Endothelial cell of umbilical vein (primary cell): ENCODE measurements at regions not wholly inside any gene's neighbourhood (a gene's known extent, or its start where the extent isn't known, plus 50 kb on each side); places are given as distances from the start of the nearest gene placed in this dataset.

Experiments used
- BruUV-seq: library from RNA; stranded (reverse); fragments of 400-500 nt; replicated peaks from 2 replicates; lab custom pipeline; 2021; lab: Mats Ljungman, UMichigan
- CTCF ChIA-PET: fragments of 300-600, 350-600 bp; sonication (Branson Sonifier 250); formaldehyde crosslinking; loops from one replicate; lab custom pipeline; 2021; ENCODE audit warnings: antibody characterized with exemption, inconsistent platforms; lab: Charles Lee
- POLR2A ChIA-PET: fragments of 300-600, 350-600 bp; sonication (Branson Sonifier 250); formaldehyde crosslinking; loops from one replicate; lab custom pipeline; 2021; ENCODE audit warnings: antibody characterized with exemption, inconsistent platforms; lab: Charles Lee
- DNase-seq: peaks from one replicate; pipeline ENCODE4 v3.0.0-alpha.2; 2011; ENCODE audit warnings: low read depth, low spot score
- FAIRE-seq: peaks from 2 replicates; lab custom pipeline; 2011; peaks lifted over from hg19 to GRCh38; lab: Jason Lieb, UNC
- H2AFZ ChIP-seq: 2 replicates; pipeline ENCODE4 v1.6.0; 2012; ENCODE audit warnings: low read depth, low read length, control low read depth, inconsistent platforms
- H3K27ac ChIP-seq: 2 replicates; pipeline ENCODE4 v1.5.1; 2011; ENCODE audit warnings: low read depth, mild to moderate bottlenecking, control low read depth, low read length, moderate library complexity; ENCODE audit not compliant: insufficient read depth
- H3K27me3 ChIP-seq, 2 experiments: 2 replicates each; pipeline versions ENCODE4 v1.6.0 to v1.6.1; 2011; ENCODE audit warnings: low read length in 2 of 2, mixed read lengths in 1 of 2; ENCODE audit not compliant: control insufficient read depth in 2 of 2, insufficient read depth in 2 of 2
- H3K36me3 ChIP-seq, 2 experiments: 2 replicates in 1 of 2; 3 replicates in 1 of 2; pipeline ENCODE4 v1.5.1; 2011; ENCODE audit warnings: low read length in 2 of 2, mild to moderate bottlenecking in 1 of 2, moderate library complexity in 1 of 2; ENCODE audit not compliant: control insufficient read depth in 2 of 2, insufficient read depth in 2 of 2; ENCODE audit errors: extremely low read depth in 1 of 2
- H3K4me1 ChIP-seq: 3 replicates; pipeline ENCODE4 v1.5.1; 2011; ENCODE audit warnings: mild to moderate bottlenecking, low read length; ENCODE audit not compliant: control insufficient read depth, insufficient read depth; ENCODE audit errors: extremely low read depth
- H3K4me2 ChIP-seq: 2 replicates; pipeline ENCODE4 v1.6.1; 2011; ENCODE audit warnings: low read length, control low read depth, mixed read lengths; ENCODE audit not compliant: insufficient read depth
- H3K4me3 ChIP-seq, 3 experiments: fragments of 200-600 bp in 1 of 3; sonication (generic), shearing (Covaris generic) in 1 of 3; replicated peaks in 1 of 3; 2 replicates each; pipeline ENCODE4 v1.5.1; 2011 to 2016; ENCODE audit warnings: control low read depth in 3 of 3, low read length in 3 of 3, mild to moderate bottlenecking in 2 of 3, inconsistent platforms in 1 of 3, low read depth in 1 of 3, moderate library complexity in 1 of 3; ENCODE audit not compliant: insufficient read depth in 1 of 3
- H3K79me2 ChIP-seq: 2 replicates; pipeline ENCODE4 v1.6.0; 2012; ENCODE audit warnings: low read length, inconsistent platforms; ENCODE audit not compliant: control insufficient read depth, insufficient read depth
- H3K9ac ChIP-seq: replicated peaks from 2 replicates; pipeline ENCODE3; 2011; ENCODE audit warnings: low read length, control low read depth; ENCODE audit not compliant: insufficient read depth; ENCODE audit errors: extremely low read depth
- H3K9me1 ChIP-seq: replicated peaks from 3 replicates; pipeline ENCODE4 v1.6.0; 2011; ENCODE audit warnings: mild to moderate bottlenecking, low read length; ENCODE audit not compliant: control insufficient read depth, insufficient read depth; ENCODE audit errors: extremely low read depth
- H3K9me3 ChIP-seq: replicated peaks from 2 replicates; pipeline ENCODE4 v1.5.1; 2012; ENCODE audit warnings: low read length, inconsistent platforms; ENCODE audit not compliant: control insufficient read depth, insufficient read depth
- H4K20me1 ChIP-seq: replicated peaks from 2 replicates; pipeline ENCODE3; 2011; ENCODE audit warnings: mild to moderate bottlenecking, low read length; ENCODE audit not compliant: control insufficient read depth, insufficient read depth; ENCODE audit errors: extremely low read depth
- EZH2 ChIP-seq: IDR thresholded peaks from 2 replicates; pipeline ENCODE4 v1.6.1; 2012; ENCODE audit warnings: borderline replicate concordance, low read depth, mild to moderate bottlenecking, moderate library complexity, low read length, inconsistent platforms; ENCODE audit not compliant: severe bottlenecking
- FOS ChIP-seq: IDR thresholded peaks from 2 replicates; pipeline ENCODE4 v1.6.1; 2011; ENCODE audit warnings: mild to moderate bottlenecking, low read length, moderate library complexity, borderline replicate concordance; ENCODE audit not compliant: insufficient read depth
- GATA2 ChIP-seq: IDR thresholded peaks from 2 replicates; pipeline ENCODE4 v1.7.0; 2011; ENCODE audit warnings: low read depth, mild to moderate bottlenecking, moderate library complexity, mixed read lengths, low read length; ENCODE audit not compliant: insufficient read length, insufficient read depth
- JUN ChIP-seq: IDR thresholded peaks from 2 replicates; pipeline ENCODE4 v1.6.1; 2011; ENCODE audit warnings: borderline replicate concordance, low read depth; ENCODE audit not compliant: insufficient read length, insufficient read depth
- MYC ChIP-seq: IDR thresholded peaks from one replicate; pipeline ENCODE4 v1.6.1; 2011; ENCODE audit warnings: mild to moderate bottlenecking, low read depth, low read length
- POLR2A ChIP-seq: IDR thresholded peaks from 2 replicates; pipeline ENCODE4 v1.6.1; 2012; ENCODE audit warnings: low read depth, mild to moderate bottlenecking, control low read depth, low read length
- POLR2AphosphoS5 ChIP-seq: IDR thresholded peaks from 2 replicates; pipeline ENCODE4 v1.6.1; 2012; ENCODE audit warnings: low read depth, mild to moderate bottlenecking, control low read depth, low read length, moderate library complexity; ENCODE audit not compliant: insufficient read depth
- dilution Hi-C: fragments of 300-500 bp; cut with MboI; formaldehyde crosslinking; loops from one replicate; pipeline ENCODE4 v1.15.0; 2019; ENCODE audit warnings: low sequenced_read_pairs; ENCODE audit not compliant: extremely low pct_ligation_motif_present
- intact Hi-C: fragments of 100-400 bp; cut with micrococcal nuclease; formaldehyde crosslinking; loops from one replicate; pipeline ENCODE4 v1.10.0; 2022
- TF ChIP-seq, protein P1 (sequence below), 2 donors: IDR thresholded peaks; 1 replicate in 1 of 2; 2 replicates in 1 of 2; pipeline ENCODE4 v1.5.1; 2011; ENCODE audit warnings: low read length in 2 of 2, mild to moderate bottlenecking in 2 of 2, moderate library complexity in 2 of 2, control low read depth in 1 of 2, inconsistent platforms in 1 of 2, low read depth in 1 of 2; ENCODE audit not compliant: insufficient read depth in 1 of 2; ENCODE audit errors: extremely low read depth in 1 of 2
- TF ChIP-seq, protein P2 (sequence below): IDR thresholded peaks from 2 replicates; pipeline ENCODE4 v1.6.1; 2011; ENCODE audit not compliant: insufficient read depth, insufficient read length

- no peak overlapping the region for H3K9ac ChIP-seq
- no peaks in the 10 kb centered on the region for H3K4me1 ChIP-seq
- no peaks in the 10 kb centered on the region for H3K9me1 ChIP-seq
- no peaks in the 10 kb centered on the region for H4K20me1 ChIP-seq
- CTCF ChIA-PET: no interaction called here
- H3K27me3 ChIP-seq: no peaks in the 10 kb centered on the region
- H3K36me3 ChIP-seq: no peaks in the 10 kb centered on the region
- no peaks in the 10 kb centered on the region for H3K79me2 ChIP-seq
- intact Hi-C loops (no loop called here), dilution Hi-C loops (no loop called here)
- H3K4me2 ChIP-seq: no peak overlapping the region
- H3K4me3 ChIP-seq: no peak overlapping the region
- H3K9me3 ChIP-seq: no peaks in the 10 kb centered on the region
- DNase-seq: no peak
- no peak overlapping the region for H3K27ac ChIP-seq
- TF ChIP-seq, protein P1, sequence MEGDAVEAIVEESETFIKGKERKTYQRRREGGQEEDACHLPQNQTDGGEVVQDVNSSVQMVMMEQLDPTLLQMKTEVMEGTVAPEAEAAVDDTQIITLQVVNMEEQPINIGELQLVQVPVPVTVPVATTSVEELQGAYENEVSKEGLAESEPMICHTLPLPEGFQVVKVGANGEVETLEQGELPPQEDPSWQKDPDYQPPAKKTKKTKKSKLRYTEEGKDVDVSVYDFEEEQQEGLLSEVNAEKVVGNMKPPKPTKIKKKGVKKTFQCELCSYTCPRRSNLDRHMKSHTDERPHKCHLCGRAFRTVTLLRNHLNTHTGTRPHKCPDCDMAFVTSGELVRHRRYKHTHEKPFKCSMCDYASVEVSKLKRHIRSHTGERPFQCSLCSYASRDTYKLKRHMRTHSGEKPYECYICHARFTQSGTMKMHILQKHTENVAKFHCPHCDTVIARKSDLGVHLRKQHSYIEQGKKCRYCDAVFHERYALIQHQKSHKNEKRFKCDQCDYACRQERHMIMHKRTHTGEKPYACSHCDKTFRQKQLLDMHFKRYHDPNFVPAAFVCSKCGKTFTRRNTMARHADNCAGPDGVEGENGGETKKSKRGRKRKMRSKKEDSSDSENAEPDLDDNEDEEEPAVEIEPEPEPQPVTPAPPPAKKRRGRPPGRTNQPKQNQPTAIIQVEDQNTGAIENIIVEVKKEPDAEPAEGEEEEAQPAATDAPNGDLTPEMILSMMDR (IDR thresholded peaks at IDR 0.05; ENCODE audit: extremely low read depth in 1 of 2, insufficient read depth in 1 of 2, low read depth in 1 of 2, low read length in 2 of 2): no peak
- TF ChIP-seq JUN: no peak
- no peak for TF ChIP-seq EZH2
- TF ChIP-seq POLR2A: no peak
- no peak for TF ChIP-seq GATA2
- no peak for TF ChIP-seq MYC
- no peak for TF ChIP-seq FOS
- TF ChIP-seq, protein P2, sequence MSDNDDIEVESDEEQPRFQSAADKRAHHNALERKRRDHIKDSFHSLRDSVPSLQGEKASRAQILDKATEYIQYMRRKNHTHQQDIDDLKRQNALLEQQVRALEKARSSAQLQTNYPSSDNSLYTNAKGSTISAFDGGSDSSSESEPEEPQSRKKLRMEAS: no peak
- no peak for TF ChIP-seq POLR2AphosphoS5
- FAIRE-seq: no peak
- POLR2A ChIA-PET: no interaction called here
- H2AFZ ChIP-seq: no peak overlapping the region
- no TSS peak for BruUV-seq
Observed at GRCh38 chr4:130432289-130432688, 1336.3 kb downstream of the C4orf33 start.
